HT-29 (cell line): ENCODE measurements at regions not wholly inside any gene's neighbourhood (a gene's known extent, or its start where the extent isn't known, plus 50 kb on each side); places are given as distances from the start of the nearest gene placed in this dataset.

Source experiments
- DNase-seq: peaks from one replicate; pipeline ENCODE4 v3.0.0-alpha.2; 2015; ENCODE audit warnings: low spot score

GRCh38 chr2:236745420-236746210 is 176.0 kb downstream of the ACKR3 start:
- DNase-seq: no peak

DNA sequence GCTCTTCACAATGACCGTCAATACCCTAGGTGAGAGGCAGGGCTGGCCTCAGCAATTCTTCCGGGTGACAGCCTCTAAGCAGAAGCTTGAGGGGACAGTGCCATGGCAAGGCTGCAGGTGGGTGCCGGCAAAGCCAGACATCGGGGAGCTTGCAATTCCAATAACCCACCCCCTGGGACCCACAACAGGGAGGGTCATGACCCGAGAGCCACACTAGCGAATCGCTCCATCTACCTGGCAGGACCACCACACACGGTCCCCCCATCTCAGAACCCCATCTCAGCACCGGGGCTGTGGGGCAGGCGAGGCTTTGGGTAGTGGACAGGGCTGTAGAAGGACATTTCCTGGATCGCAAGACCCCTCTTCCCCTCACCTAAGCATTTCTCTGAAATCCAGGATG is 177.2 kb downstream of the ACKR3 start:
- no peak for DNase-seq

- no peak for DNase-seq
Measured at GRCh38 chr2:236747426-236747825, 177.8 kb downstream of the ACKR3 start.

DNA sequence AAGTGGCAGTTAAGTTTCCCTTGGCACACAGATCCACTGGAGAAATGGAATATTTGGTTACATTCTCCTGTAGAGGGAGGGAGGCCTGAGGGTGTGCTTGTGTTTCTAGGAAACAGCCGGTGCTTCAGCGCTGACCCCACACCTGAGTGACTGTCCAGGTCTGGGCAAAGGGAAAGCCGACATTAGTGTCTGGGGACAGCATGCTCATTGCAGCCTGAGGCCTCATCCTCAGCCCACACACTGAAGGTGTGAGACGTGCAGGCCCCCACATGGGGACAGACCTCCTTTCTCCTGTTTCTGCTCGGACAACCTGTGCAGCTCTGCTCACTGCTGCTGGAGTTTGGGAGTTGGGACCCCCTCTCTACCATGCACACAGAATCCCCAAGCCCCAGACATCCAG is 178.3 kb downstream of the ACKR3 start:
- no peak for DNase-seq

GRCh38 chr2:236748385-236748784 is 178.8 kb downstream of the ACKR3 start:
- DNase-seq: no peak

- no peak for DNase-seq
Measured at GRCh38 chr2:236748801-236749200, 179.2 kb downstream of the ACKR3 start.

- DNase-seq: no peak
Measured at GRCh38 chr2:236749346-236749745, 179.7 kb downstream of the ACKR3 start.

- no peak for DNase-seq
Measured at GRCh38 chr2:236752096-236752495, 182.5 kb downstream of the ACKR3 start.

GRCh38 chr2:236753606-236754270 is 184.1 kb downstream of the ACKR3 start:
- DNase-seq: no peak

GRCh38 chr2:236754271-236754944 is 184.8 kb downstream of the ACKR3 start:
- no peak for DNase-seq

GRCh38 chr2:236755278-236755840 is 185.7 kb downstream of the ACKR3 start:
- DNase-seq: no peak

DNA sequence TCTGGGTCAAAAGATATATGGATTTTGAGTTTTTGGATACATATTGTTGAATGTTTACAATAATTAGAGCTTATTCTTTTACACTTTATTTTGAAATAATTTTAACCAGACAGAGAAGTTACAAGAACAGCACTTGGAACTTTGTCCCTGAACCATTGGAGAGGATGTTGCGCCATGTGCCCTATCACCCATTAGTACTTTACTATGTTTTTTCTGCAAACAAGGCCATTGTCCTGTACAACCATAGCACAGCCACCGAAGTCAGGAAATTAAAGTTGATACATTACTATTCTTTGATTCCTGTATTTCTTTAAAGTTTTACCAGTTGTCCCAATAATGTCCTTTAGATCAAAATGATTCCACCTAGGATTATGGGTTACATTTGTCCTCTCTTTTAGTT is 188.8 kb downstream of the ACKR3 start:
- no peak for DNase-seq

DNA sequence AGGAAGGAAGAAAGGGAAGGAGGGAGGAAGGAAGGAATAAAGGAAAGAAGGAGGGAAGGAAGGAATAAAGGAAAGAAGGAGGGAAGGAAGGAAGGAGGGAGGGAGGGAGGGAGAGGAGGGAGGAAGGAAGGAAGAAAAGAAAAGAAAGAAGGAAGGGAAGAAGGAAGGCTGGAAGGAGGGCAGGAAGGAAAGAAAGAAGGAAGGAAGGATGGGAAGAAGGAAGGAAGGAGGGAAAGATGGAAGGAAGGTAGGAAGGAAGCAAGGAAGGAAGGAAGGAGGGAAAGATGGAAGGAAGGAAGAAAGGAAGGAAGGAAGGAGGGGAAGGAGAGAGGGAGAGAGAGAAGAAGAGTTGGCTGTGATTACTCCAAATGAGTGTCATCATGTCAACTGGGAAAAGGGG is 190.6 kb downstream of the ACKR3 start:
- DNase-seq: no peak

- no peak for DNase-seq
Measured at GRCh38 chr2:236761358-236761757, 191.7 kb downstream of the ACKR3 start.

- DNase-seq: no peak
Measured at GRCh38 chr2:236762628-236763027, 193.0 kb downstream of the ACKR3 start.

- no peak for DNase-seq
Measured at GRCh38 chr2:236763857-236764256, 194.2 kb downstream of the ACKR3 start.

- DNase-seq: no peak
Measured at GRCh38 chr2:236764716-236765115, 195.1 kb downstream of the ACKR3 start.

GRCh38 chr2:236765478-236765877 is 195.9 kb downstream of the ACKR3 start:
- DNase-seq: no peak

- no peak for DNase-seq
Measured at GRCh38 chr2:236766850-236767249, 197.2 kb downstream of the ACKR3 start.

GRCh38 chr2:236767941-236768340 is 198.3 kb downstream of the ACKR3 start:
- no peak for DNase-seq

DNA sequence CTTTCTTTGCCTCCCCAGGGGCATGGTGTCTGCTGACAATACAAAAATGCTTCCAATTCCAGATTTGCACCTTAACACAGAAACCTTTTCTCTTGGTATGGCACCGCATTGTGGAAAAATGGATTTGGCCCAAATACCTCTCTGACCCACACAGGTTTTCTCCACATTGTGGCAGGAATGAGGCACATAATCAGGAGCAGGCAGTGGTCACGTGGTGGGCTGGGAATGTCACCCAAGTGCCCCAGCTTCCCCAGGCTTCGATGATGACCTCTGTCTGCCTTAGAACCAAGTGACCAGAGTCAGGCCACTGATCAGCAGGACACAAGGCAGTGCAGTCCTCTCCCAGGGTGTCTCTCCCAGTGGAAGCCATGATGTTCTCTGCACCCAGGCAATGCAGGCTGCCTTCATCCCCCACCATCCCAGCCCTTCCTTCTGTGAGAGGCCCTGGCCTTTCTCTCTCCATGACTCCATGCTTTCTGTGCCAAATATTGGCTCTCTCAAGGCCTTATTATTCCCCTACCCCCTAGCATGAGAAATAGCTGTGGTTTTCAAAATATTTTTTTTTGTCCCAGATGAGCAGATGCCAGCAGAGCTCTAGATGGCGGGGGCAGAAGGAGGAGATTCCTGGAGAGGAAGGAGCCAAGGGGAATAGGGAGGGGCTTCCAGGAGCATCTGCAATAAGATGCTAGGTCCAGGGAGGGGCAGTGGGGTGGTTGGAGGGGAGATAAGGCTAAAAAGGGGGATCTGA is 198.9 kb downstream of the ACKR3 start:
- DNase-seq: no peak
